MCF 10A (cell line): ENCODE measurements at regions not wholly inside any gene's neighbourhood (a gene's known extent, or its start where the extent isn't known, plus 50 kb on each side); places are given as distances from the start of the nearest gene placed in this dataset.
"Not testable (repeated sequence)": the region's sequence is repeated elsewhere in the genome, so short reads cannot be mapped to it uniquely, and the experiment has no call there.

ENCODE experiments used
- BruUV-seq: library from RNA; stranded (reverse); fragments of 400-500 nt; replicated peaks from 2 replicates; lab custom pipeline; 2021; lab: Mats Ljungman, UMichigan
- CTCF ChIA-PET: fragments of 300-600 bp; sonication (Branson Sonifier 250); formaldehyde crosslinking; extraction: SDS; loops from one replicate; lab custom pipeline; 2021; ENCODE audit warnings: antibody characterized with exemption, inconsistent platforms; lab: Yijun Ruan, JAX
- POLR2A ChIA-PET: fragments of 300-600, 350-650 bp; sonication (Branson Sonifier 250); formaldehyde crosslinking; extraction: SDS; loops from one replicate; lab custom pipeline; 2020; ENCODE audit warnings: antibody characterized with exemption, inconsistent platforms; lab: Yijun Ruan, JAX
- DNase-seq: peaks from one replicate; pipeline ENCODE4 v3.0.0-alpha.2; 2018; ENCODE audit not compliant: unreplicated experiment
- H3K27ac Mint-ChIP-seq: one replicate; pipeline ENCODE4 v1.8.0; 2022; ENCODE audit warnings: mild to moderate bottlenecking, low read depth, mixed read lengths; ENCODE audit not compliant: unreplicated experiment
- H3K27me3 Mint-ChIP-seq: one replicate; pipeline ENCODE4 v1.8.0; 2022; ENCODE audit warnings: mixed read lengths; ENCODE audit not compliant: insufficient read depth, unreplicated experiment
- H3K36me3 Mint-ChIP-seq: one replicate; pipeline ENCODE4 v1.8.0; 2022; ENCODE audit warnings: mild to moderate bottlenecking, moderate library complexity, mixed read lengths; ENCODE audit not compliant: insufficient read depth, unreplicated experiment
- H3K4me1 Mint-ChIP-seq: one replicate; pipeline ENCODE4 v1.8.0; 2022; ENCODE audit warnings: mixed read lengths; ENCODE audit not compliant: insufficient read depth, unreplicated experiment
- H3K4me3 Mint-ChIP-seq: one replicate; pipeline ENCODE4 v1.8.0; 2022; ENCODE audit warnings: mild to moderate bottlenecking, moderate library complexity, mixed read lengths; ENCODE audit not compliant: unreplicated experiment
- H3K9me3 Mint-ChIP-seq: one replicate; pipeline ENCODE4 v1.8.0; 2022; ENCODE audit warnings: mixed read lengths; ENCODE audit not compliant: unreplicated experiment
- intact Hi-C: fragments of 100-400 bp; cut with micrococcal nuclease; formaldehyde crosslinking; loops from 2 replicates; pipeline ENCODE4 v1.14.1; 2022
- TF ChIP-seq, protein P1 (sequence below): fragments of 200-600 bp; IDR thresholded peaks from one replicate; pipeline ENCODE4 v1.8.0; 2022; ENCODE audit warnings: antibody characterized with exemption, mild to moderate bottlenecking; ENCODE audit not compliant: unreplicated experiment

DNA sequence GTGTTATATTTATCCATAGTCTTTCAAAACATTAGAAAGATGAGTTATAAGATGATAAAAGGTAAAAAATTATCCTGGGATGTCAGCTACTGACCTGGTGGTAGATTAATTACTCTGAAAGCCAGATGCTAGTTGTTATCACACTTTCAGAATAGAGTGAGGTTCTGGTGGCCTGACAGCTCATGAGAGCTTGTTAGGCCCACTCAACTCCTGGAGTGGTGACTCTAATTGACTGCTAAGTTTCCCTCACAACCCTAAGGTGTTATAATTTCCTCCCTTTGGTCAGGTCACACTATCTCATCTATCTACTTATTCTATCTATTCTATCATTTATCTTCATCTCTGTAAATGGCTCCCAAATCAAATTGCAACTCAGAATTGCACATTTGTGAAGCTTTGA is 90.1 kb downstream of the ZNF648 start:
- H3K4me1 Mint-ChIP-seq: no peaks in the 10 kb centered on the region
- intact Hi-C loops: no loop called here

DNA sequence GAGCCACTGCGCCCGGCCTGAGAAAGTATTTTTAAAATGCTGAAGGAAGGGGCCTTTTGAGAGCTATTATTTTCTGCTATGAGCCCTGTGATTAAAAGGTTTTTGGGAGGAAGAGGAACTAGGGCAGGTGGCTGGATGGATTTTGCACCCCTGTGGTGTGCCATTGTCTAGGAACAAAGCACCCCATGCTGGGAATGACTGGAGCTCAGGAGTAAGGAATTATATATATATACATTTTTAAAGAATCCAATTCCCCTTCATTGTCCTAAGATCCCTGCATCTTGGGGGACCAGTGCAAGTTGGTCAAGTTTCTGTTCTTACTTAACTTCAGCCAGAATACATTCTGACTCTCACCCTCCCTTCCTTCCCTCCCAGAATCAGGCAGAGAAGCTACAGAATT is 91.6 kb downstream of the ZNF648 start:
- ChIA-PET POLR2A (interaction anchor here (0.6 to 1.2 kb wide), 4 partner anchors 8 to 67 kb away, joined by 3 to 4 read pairs (median 3); no protein-coding TSS in a partner anchor), CTCF (interaction anchor here (1.1 to 2.5 kb wide), 3 partner anchors 18 to 427 kb away, joined by 6 to 11 read pairs (median 8); no protein-coding TSS in a partner anchor)
- no TSS peak for BruUV-seq
- Mint-ChIP-seq H3K4me3 (no peak overlapping the region), H3K4me1 (no peaks in the 10 kb centered on the region), H3K36me3 (no peaks in the 10 kb centered on the region), H3K27ac (no peak overlapping the region), H3K27me3 (peaks cover 16% of the 10 kb centered on the region), H3K9me3 (peaks cover 7% of the 10 kb centered on the region)
- TF ChIP-seq, protein P1, sequence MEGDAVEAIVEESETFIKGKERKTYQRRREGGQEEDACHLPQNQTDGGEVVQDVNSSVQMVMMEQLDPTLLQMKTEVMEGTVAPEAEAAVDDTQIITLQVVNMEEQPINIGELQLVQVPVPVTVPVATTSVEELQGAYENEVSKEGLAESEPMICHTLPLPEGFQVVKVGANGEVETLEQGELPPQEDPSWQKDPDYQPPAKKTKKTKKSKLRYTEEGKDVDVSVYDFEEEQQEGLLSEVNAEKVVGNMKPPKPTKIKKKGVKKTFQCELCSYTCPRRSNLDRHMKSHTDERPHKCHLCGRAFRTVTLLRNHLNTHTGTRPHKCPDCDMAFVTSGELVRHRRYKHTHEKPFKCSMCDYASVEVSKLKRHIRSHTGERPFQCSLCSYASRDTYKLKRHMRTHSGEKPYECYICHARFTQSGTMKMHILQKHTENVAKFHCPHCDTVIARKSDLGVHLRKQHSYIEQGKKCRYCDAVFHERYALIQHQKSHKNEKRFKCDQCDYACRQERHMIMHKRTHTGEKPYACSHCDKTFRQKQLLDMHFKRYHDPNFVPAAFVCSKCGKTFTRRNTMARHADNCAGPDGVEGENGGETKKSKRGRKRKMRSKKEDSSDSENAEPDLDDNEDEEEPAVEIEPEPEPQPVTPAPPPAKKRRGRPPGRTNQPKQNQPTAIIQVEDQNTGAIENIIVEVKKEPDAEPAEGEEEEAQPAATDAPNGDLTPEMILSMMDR: no peak
- intact Hi-C loops: no loop called here
- no peak for DNase-seq

More for the DNA sequence above, 90.1 kb downstream of the ZNF648 start:
- Mint-ChIP-seq H3K9me3 (peaks cover 7% of the 10 kb centered on the region), H3K27me3 (peaks cover 27% of the 10 kb centered on the region), H3K27ac (no peak overlapping the region), H3K4me3 (no peak overlapping the region), H3K36me3 (no peaks in the 10 kb centered on the region)
- BruUV-seq: no TSS peak
- ChIA-PET POLR2A (interaction anchor here (1.3 kb wide), 1 partner anchor 14 kb away, joined by 3 read pairs; no protein-coding TSS in a partner anchor), CTCF (interaction anchor here (0.6 to 2.5 kb wide), 5 partner anchors 17 to 317 kb away, joined by 3 to 8 read pairs (median 4); no protein-coding TSS in a partner anchor)
- TF ChIP-seq, protein P1: no peak
- no peak for DNase-seq

DNA sequence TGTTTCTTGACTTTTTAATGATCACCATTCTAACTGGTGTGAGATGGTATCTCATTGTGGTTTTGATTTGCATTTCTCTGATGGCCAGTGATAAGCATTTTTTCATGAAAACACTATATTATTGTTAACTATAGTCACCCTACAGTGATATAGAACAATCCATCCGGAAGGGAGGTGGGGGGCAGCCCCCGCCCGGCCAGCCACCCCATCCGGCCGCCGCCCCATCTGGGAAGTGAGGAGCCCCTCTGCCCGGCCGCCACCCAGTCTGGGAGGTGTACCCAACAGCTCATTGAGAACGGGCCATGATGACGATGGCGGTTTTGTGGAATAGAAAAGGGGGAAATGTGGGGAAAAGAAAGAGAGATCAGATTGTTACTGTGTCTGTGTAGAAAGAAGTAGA is 106.8 kb downstream of the ZNF648 start:
- CTCF ChIA-PET: interaction anchor here (0.8 kb wide), 1 partner anchor 17 kb away, joined by 3 read pairs; no protein-coding TSS in a partner anchor
- POLR2A ChIA-PET, H3K36me3 Mint-ChIP-seq, H3K4me3 Mint-ChIP-seq, H3K4me1 Mint-ChIP-seq, H3K27ac Mint-ChIP-seq, intact Hi-C loops, BruUV-seq, DNase-seq: not testable (repeated sequence)
- Mint-ChIP-seq H3K27me3 (peaks cover 18% of the 10 kb centered on the region), H3K9me3 (peaks cover 13% of the 10 kb centered on the region)

DNA sequence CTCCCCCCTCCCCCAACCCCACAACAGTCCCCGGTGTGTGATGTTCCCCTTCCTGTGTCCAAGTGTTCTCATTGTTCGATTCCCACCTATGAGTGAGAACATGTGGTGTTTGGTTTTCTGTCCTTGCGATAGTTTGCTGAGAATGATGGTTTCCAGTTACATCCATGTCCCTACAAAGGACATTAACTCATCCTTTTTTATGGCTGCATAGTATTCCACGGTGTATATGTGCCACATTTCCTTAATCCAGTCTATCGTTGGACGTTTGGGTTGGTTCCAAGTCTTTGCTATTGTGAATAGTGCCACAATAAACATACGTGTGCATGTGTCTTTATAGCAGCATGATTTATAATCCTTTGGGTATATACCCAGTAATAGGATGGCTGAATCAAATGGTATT is 107.3 kb downstream of the ZNF648 start:
- CTCF ChIA-PET: interaction anchor here (0.6 kb wide), 1 partner anchor 15 kb away, joined by 3 read pairs; no protein-coding TSS in a partner anchor
- intact Hi-C loops, BruUV-seq, H3K4me3 Mint-ChIP-seq, POLR2A ChIA-PET, H3K4me1 Mint-ChIP-seq, DNase-seq, H3K36me3 Mint-ChIP-seq, H3K27ac Mint-ChIP-seq: not testable (repeated sequence)
- Mint-ChIP-seq H3K27me3 (peaks cover 18% of the 10 kb centered on the region), H3K9me3 (peaks cover 11% of the 10 kb centered on the region)

DNA sequence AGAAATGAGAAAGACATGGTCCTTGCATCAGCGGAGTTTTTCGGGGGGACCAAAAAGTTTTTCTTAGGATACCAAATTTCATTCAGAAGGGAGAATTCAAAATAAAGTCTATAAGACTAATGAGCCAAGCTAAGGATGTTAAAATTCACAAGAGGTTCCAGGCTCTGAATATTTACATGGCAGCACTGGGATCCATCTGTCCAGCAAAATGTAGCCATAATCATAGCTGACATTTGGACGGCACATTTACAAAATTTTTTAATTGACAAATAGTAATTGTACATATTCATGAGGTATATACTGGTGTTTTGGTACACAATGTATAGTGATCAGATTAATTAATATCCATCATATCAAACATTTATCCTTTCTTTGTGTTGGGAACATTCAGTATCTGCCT is 107.9 kb downstream of the ZNF648 start:
- intact Hi-C loops: no loop called here

More for the DNA sequence above, 107.9 kb downstream of the ZNF648 start:
- ChIA-PET CTCF (interaction anchor here (0.6 kb wide), 1 partner anchor 15 kb away, joined by 3 read pairs; no protein-coding TSS in a partner anchor), POLR2A (no interaction called here)
- BruUV-seq: no TSS peak
- Mint-ChIP-seq H3K27me3 (peaks cover 18% of the 10 kb centered on the region), H3K4me3 (no peak overlapping the region), H3K27ac (no peak overlapping the region), H3K4me1 (no peaks in the 10 kb centered on the region), H3K9me3 (peaks cover 6% of the 10 kb centered on the region), H3K36me3 (no peaks in the 10 kb centered on the region)
- DNase-seq: no peak
- TF ChIP-seq, protein P1: no peak
